OCI-LY1 (cell line): ENCODE measurements at regions not wholly inside any gene's neighbourhood (a gene's known extent, or its start where the extent isn't known, plus 50 kb on each side); places are given as distances from the start of the nearest gene placed in this dataset.

Source experiments
- H2AFZ ChIP-seq: fragments of 200-600 bp; sonication (generic), shearing (Covaris generic); 2 replicates; pipeline ENCODE4 v1.6.0; 2014; ENCODE audit warnings: antibody characterized with exemption, mild to moderate bottlenecking, low read length
- H3F3A ChIP-seq: fragments of 200-600 bp; sonication (generic), shearing (Covaris generic); 2 replicates; pipeline ENCODE4 v1.6.0; 2014; ENCODE audit warnings: mild to moderate bottlenecking, antibody characterized with exemption, low read length, moderate library complexity; ENCODE audit not compliant: insufficient read depth
- H3K27ac ChIP-seq: fragments of 200-600 bp; sonication (generic); 2 replicates; pipeline ENCODE4 v1.5.1; 2014; ENCODE audit warnings: low read length, mixed run types, mild to moderate bottlenecking, low read depth; ENCODE audit not compliant: poor library complexity, severe bottlenecking
- H3K27me3 ChIP-seq: fragments of 200-600 bp; sonication (generic); 2 replicates; pipeline ENCODE4 v1.6.0; 2014; ENCODE audit warnings: antibody characterized with exemption, mild to moderate bottlenecking, low read length, moderate library complexity; ENCODE audit not compliant: insufficient read depth
- H3K36me3 ChIP-seq: fragments of 200-600 bp; sonication (generic); 2 replicates; pipeline ENCODE4 v1.6.1; 2014; ENCODE audit warnings: mild to moderate bottlenecking, antibody characterized with exemption, low read length, moderate library complexity, mixed read lengths; ENCODE audit not compliant: insufficient read depth
- H3K4me1 ChIP-seq: fragments of 200-600 bp; sonication (generic); 2 replicates; pipeline ENCODE4 v1.5.1; 2014; ENCODE audit warnings: mild to moderate bottlenecking, low read length, moderate library complexity; ENCODE audit not compliant: insufficient read depth, severe bottlenecking
- H3K4me2 ChIP-seq: fragments of 200-600 bp; sonication (generic), shearing (Covaris generic); 2 replicates; pipeline ENCODE4 v1.6.1; 2014; ENCODE audit warnings: low read length
- H3K4me3 ChIP-seq: fragments of 200-600 bp; sonication (generic); 2 replicates; pipeline ENCODE4 v1.5.1; 2014; ENCODE audit warnings: low read length, low read depth, mild to moderate bottlenecking, mixed read lengths; ENCODE audit not compliant: poor library complexity, severe bottlenecking
- H3K79me2 ChIP-seq: fragments of 200-600 bp; shearing (Covaris generic); 2 replicates; pipeline ENCODE4 v1.6.1; 2016; ENCODE audit warnings: mixed run types, low read length, mixed read lengths; ENCODE audit not compliant: insufficient read depth
- H3K9ac ChIP-seq: fragments of 200-600 bp; sonication (generic), shearing (Covaris generic); 2 replicates; pipeline ENCODE4 v1.6.1; 2014; ENCODE audit warnings: mild to moderate bottlenecking, low read length, mixed read lengths
- H3K9me2 ChIP-seq: fragments of 200-600 bp; sonication (generic), shearing (Covaris generic); 2 replicates; pipeline ENCODE4 v1.6.1; 2014; ENCODE audit warnings: low read depth, mild to moderate bottlenecking, low read length, mixed read lengths
- H3K9me3 ChIP-seq: fragments of 200-600 bp; shearing (Covaris generic); 2 replicates; pipeline ENCODE4 v1.6.1; 2014; ENCODE audit warnings: low read length, mixed read lengths
- H4K20me1 ChIP-seq: fragments of 200-600 bp; sonication (generic), shearing (Covaris generic); 2 replicates; pipeline ENCODE4 v1.6.0; 2016; ENCODE audit warnings: mild to moderate bottlenecking, low read length; ENCODE audit not compliant: insufficient read depth
- EZH2 ChIP-seq: fragments of 200-600 bp; sonication (generic), shearing (Covaris generic); IDR thresholded peaks from 2 replicates; pipeline ENCODE4 v1.8.0; 2017; ENCODE audit warnings: borderline replicate concordance, mixed run types, mild to moderate bottlenecking, antibody characterized with exemption, low read length, moderate library complexity, mixed read lengths
- TF ChIP-seq, protein P1 (sequence below): fragments of 200-600 bp; sonication (generic), shearing (Covaris generic); IDR thresholded peaks from 2 replicates; pipeline ENCODE4 v1.5.1; 2017; ENCODE audit warnings: mild to moderate bottlenecking, antibody characterized with exemption, low read length, moderate library complexity, mixed read lengths

DNA sequence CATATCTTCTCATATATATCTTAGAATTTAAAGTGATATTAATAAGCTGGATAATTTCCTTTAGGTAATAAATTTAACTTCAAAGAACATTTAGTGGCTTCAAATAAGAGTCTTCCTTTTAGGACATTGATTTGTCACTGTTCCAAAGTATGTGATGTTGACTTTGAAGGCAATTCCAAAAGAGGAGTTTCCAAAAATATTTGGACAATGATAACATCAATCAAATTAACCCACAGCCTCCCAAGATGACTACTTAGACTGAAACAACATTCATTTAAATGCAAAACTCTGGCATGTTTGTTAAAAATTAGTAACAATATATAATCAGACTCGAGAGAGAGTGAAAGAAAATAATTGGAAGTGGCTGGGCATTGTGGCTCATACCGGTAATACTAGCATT is 211.1 kb downstream of the OGFRL1 start:
- H3K9me3 ChIP-seq = no peaks in the 10 kb centered on the region
- no peak for TF ChIP-seq EZH2
- TF ChIP-seq, protein P1, sequence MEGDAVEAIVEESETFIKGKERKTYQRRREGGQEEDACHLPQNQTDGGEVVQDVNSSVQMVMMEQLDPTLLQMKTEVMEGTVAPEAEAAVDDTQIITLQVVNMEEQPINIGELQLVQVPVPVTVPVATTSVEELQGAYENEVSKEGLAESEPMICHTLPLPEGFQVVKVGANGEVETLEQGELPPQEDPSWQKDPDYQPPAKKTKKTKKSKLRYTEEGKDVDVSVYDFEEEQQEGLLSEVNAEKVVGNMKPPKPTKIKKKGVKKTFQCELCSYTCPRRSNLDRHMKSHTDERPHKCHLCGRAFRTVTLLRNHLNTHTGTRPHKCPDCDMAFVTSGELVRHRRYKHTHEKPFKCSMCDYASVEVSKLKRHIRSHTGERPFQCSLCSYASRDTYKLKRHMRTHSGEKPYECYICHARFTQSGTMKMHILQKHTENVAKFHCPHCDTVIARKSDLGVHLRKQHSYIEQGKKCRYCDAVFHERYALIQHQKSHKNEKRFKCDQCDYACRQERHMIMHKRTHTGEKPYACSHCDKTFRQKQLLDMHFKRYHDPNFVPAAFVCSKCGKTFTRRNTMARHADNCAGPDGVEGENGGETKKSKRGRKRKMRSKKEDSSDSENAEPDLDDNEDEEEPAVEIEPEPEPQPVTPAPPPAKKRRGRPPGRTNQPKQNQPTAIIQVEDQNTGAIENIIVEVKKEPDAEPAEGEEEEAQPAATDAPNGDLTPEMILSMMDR = no peak
- no peaks in the 10 kb centered on the region for H3F3A ChIP-seq
- H3K79me2 ChIP-seq = no peaks in the 10 kb centered on the region
- H4K20me1 ChIP-seq = no peaks in the 10 kb centered on the region
- no peak overlapping the region for H3K27ac ChIP-seq
- no peaks in the 10 kb centered on the region for H3K27me3 ChIP-seq
- H3K36me3 ChIP-seq = no peaks in the 10 kb centered on the region
- no peak overlapping the region for H3K4me2 ChIP-seq
- no peak overlapping the region for H3K4me3 ChIP-seq
- no peaks in the 10 kb centered on the region for H3K9me2 ChIP-seq
- H3K4me1 ChIP-seq = peaks cover 20% of the 10 kb centered on the region
- H3K9ac ChIP-seq = no peak overlapping the region
- H2AFZ ChIP-seq = no peak overlapping the region

DNA sequence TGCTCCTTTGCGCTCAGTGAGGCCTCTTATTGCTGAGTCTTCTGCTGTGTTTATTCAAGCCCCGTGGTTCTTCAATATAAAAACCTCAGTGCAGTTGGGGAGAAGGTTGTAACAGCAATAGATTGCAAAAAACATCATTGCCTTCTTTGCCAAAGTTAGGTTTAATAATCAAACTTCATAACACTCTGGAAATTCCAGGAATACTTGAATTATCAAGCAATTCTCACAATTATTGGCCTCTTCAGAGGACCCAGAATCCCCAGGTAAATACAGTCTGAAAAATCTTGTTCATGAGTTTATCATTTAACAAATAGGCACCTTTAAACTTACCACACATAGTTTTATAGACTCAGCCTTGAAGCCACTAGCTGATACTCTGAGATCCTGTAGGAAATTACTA is 213.6 kb downstream of the OGFRL1 start:
- Histone ChIP-seq H2AFZ (no peak overlapping the region), H4K20me1 (no peaks in the 10 kb centered on the region), H3K9ac (no peak overlapping the region), H3K36me3 (no peaks in the 10 kb centered on the region), H3F3A (no peaks in the 10 kb centered on the region), H3K9me3 (no peaks in the 10 kb centered on the region), H3K4me1 (peaks cover 2% of the 10 kb centered on the region), H3K9me2 (no peaks in the 10 kb centered on the region), H3K79me2 (no peaks in the 10 kb centered on the region), H3K4me2 (no peak overlapping the region), H3K4me3 (no peak overlapping the region), H3K27me3 (no peaks in the 10 kb centered on the region), H3K27ac (no peak overlapping the region)
- no peak for TF ChIP-seq EZH2
- TF ChIP-seq, protein P1 = no peak

DNA sequence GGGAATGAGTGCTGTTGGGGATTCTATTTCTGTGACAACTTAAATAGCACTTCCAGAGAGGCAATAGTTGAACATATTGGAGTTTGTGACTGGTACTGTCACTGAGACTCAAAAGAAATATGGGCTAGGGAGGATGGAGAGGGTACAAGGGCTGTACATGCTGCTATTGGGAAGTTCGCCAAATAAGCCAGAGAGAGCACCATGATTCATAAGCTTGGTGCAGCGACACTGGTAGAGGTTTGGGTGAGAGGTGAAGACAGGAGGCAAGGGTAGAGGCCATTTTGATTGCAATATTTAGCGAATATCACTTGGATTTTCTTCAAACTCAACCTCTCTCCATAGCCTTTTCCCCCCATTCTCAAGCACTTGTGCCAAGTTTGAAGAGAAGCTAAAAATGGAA is 214.3 kb downstream of the OGFRL1 start:
- Histone ChIP-seq H3K36me3 (no peaks in the 10 kb centered on the region), H3K4me1 (peaks cover 2% of the 10 kb centered on the region), H3K9ac (no peak overlapping the region), H3K79me2 (no peaks in the 10 kb centered on the region), H3K27ac (no peak overlapping the region), H3K9me2 (no peaks in the 10 kb centered on the region), H3K27me3 (no peaks in the 10 kb centered on the region), H3K4me3 (no peak overlapping the region), H3F3A (no peaks in the 10 kb centered on the region), H3K9me3 (no peaks in the 10 kb centered on the region), H3K4me2 (no peak overlapping the region), H2AFZ (no peak overlapping the region), H4K20me1 (no peaks in the 10 kb centered on the region)
- TF ChIP-seq, protein P1 = no peak
- TF ChIP-seq EZH2 = no peak
